Cerebellar nuclear complex (tissue), 1 donor: ENCODE measurements at regions not wholly inside any gene's neighbourhood (a gene's known extent, or its start where the extent isn't known, plus 50 kb on each side); places are given as distances from the start of the nearest gene placed in this dataset.
"Not testable (repeated sequence)": the region's sequence is repeated elsewhere in the genome, so short reads cannot be mapped to it uniquely, and the experiment has no call there.

Experiments
- DNase-seq, 2 experiments: peaks; one replicate each; lab custom pipeline; 2025; lab: John Stamatoyannopoulos, UW

- DNase-seq, result no peak
Observed at GRCh38 chr18:42544901-42545300, 570.6 kb downstream of the RIT2 start.

DNA sequence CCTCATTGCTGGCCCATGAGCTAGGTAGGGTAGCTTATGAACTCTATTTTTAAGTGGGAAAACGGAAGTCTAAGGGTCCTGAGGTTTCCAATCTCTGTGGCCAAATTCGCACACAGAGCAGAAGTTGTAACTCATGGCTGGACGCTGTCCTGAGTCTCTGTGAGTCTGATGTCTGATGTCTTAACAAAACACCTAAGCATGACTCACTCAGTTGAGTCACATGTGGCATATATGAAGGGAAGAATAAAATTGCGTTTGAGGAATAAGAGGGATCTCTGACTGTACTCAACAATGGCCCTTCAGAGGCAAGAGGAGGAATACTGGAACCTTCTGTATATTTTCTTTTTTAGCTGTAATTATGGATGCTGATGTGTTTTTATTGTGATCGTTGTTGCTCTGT is 569.7 kb downstream of the RIT2 start:
- no peak for DNase-seq

- DNase-seq, result no peak
Observed at GRCh38 chr18:42548493-42548892, 567.0 kb downstream of the RIT2 start.

- no peak for DNase-seq
Observed at GRCh38 chr18:42549596-42549995, 565.9 kb downstream of the RIT2 start.

- DNase-seq, result not testable (repeated sequence)
Observed at GRCh38 chr18:42552559-42552958, 562.9 kb downstream of the RIT2 start.

- no peak for DNase-seq
Observed at GRCh38 chr18:42559069-42559690, 556.3 kb downstream of the RIT2 start.

DNA sequence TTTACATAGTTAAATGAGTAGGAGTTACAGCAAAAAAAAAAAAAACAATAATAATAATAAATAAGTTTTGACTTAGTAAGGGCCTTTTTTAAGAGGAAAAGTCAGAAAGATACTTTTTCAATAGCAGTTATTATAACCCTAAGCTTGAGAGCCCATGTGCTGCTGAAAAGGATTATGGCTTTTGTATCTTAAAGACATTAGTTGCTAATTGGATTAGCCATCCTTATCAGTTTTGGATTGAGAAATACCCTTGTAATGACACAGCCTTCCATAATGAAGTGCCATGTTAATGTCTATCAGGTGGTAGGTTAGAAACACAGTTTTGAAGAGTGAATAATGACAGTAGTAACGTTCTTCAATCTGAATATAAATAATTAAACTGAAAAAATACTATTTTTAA is 554.0 kb downstream of the RIT2 start:
- DNase-seq, result no peak

GRCh38 chr18:42563995-42564394 is 551.5 kb downstream of the RIT2 start:
- DNase-seq, result no peak

DNA sequence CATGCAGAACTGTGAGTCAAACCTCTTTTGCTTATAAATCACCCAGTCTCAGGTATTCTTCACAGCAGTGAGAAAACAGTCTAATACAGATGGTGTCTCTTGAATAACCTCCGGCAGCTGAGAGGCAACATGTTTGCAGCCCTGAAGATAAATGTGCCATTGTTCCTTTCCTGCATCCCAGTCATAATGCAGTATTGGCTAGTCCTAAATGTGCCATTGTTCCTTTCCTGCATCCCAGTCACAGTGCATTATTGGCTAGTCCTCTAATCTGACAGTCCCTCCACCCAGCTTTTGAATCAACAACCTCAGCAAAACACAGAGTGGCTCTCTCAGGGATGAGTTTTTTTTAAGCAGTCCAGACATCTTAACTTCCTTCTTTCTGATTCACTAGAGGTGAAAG is 550.7 kb downstream of the RIT2 start:
- DNase-seq, result no peak

DNA sequence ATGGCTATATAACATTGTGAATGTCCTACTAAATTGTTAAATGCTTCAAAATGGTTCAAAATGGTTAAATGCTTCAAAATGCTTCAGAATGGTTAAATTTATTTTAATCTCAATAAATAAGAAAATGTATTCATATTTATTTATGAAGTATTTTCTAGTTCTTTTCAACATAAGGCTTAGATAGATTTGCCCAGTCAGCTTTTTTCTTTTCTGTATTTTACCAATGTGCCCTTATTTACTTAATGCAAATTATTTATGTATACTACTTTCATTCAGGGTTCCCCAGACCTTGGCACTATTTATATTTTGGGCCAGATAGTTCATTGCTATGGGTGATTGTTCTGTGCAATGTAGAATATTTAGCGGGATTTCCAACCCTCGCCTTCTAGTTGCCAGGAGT is 546.7 kb downstream of the RIT2 start:
- DNase-seq, result no peak

DNA sequence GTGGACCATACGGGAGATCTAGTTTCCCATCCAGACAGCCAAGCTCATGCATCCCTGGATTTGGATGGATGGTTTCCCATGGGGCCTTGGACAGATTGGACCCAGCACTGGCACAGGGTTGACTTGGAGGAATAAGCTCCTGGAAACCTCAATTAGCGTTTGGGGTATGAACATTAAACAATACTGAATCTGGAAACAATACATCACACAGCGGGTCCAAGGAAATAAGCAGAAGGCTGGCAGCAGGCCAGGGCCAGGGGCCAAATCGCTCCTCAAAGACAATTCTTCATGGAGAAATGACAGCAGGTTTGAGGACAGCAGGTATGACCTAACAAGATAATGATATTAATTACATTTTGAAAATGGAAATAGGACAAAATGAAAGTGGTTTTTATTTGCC is 540.6 kb downstream of the RIT2 start:
- peak; percentile 97 to 98 for DNase-seq

DNA sequence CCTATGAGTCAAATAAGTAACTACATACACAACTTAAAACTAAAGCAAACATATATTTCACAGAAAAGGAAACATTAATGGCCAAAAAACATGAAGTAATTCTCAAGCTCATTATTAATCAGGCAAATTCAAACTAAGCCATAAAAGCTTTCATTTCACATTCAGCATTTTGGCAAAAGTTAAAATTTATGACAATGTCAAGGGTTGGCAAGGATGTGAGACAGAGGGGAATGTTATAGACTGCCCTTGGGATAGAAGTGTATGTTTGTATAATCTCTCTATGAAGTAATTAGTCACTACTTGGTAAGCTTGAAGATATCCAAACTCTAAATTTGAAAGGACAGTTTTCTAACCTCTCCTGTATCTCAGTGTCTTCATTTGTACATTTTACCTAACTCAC is 539.4 kb downstream of the RIT2 start:
- no peak for DNase-seq

DNA sequence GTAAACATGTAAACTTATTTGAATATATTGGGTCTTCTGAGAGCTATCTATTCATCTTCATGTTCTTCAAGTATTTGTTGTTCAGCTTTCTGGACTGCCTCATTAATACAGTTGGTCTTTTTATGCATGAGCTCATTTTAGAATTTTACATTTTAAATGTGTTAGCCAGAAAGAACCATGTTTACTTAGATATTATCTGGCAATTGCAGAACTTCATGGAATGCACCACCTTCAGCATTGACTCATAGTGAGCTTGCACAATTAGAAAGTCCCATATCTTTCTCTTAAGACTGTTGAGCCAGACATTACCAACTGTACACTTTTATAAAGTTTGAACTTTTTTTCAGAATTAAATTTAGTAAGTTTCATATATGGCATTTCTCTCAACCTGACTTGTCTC is 536.7 kb downstream of the RIT2 start:
- DNase-seq, result no peak

GRCh38 chr18:42582266-42582665 is 533.2 kb downstream of the RIT2 start:
- DNase-seq, result no peak

DNA sequence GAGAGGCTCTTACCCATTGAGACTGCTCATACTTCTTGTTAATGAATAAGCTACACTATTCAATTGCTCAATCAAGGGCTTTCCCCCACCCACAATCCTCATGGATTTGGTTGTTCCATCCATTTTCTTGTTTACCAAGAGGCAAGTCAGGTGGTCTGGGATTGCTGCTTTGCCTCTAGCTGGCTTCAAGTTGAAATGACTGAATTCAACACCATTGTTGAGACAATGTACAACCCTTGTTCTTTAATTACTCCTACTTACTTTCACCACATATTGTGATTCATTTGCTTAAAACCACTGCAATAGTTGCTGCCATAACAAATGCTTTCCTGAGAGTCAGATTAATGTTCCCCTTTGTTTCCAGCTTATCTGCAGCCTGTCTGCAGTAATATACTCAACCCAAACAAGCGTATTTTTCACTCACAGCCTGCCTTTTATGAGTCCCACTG is 532.2 kb downstream of the RIT2 start:
- no peak for DNase-seq

DNA sequence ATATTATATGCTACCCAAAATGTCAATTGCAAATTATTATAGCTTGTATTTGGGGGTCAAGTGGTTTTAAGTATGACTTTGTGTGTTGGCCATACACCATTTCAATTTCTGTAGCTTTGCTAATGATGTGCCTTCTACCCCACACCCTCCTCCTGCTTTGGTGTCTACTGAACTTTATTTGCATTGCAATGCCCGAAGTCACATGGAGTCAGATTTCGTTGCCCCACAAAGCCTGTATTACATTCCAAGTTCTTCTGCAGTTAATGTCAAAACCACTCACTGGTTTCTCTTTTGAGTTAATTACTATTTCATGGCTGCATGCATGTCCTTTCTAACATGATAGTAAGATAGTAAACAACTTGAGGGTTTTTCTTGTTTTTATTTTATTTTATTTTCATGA is 528.9 kb downstream of the RIT2 start:
- DNase-seq, result no peak

DNA sequence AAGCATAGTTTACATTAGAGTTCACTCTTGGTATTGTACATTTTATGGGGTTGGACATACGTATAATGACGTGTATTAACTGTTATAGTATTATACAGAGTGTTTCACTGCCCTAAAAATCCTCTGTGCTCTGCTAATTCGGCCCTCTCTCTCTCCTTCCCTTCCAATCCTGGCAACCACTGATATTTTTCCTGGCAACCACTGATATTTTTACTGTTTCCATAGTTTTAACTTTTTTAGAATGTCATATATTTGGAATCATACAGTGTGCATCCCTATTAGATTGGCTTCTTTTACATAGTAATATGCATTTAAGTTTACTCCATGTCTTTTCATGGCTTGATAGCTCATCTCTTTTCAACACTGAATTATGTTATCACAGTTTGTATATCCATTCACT is 526.7 kb downstream of the RIT2 start:
- no peak for DNase-seq

- no peak for DNase-seq
Observed at GRCh38 chr18:42604820-42605219, 510.7 kb downstream of the RIT2 start.

GRCh38 chr18:42606886-42607495 is 508.5 kb downstream of the RIT2 start:
- no peak for DNase-seq

DNA sequence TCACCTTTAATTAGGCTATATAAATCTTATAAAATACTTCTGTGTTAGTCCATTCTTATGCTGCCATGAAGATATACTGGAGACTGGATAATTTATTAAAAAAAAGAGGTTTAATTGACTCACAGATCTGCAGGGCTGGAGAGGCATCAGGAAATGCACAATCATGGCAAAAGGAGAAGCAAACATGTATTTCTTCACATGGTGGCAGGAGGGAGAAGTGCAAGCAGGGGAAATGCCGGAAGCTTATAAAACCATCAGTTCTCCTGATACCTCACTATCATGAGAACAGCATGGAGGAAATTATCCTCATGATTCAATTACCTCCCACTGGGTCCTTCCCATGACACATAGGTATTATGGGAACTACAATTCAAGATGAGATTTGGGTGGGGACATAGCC is 504.4 kb downstream of the RIT2 start:
- DNase-seq, result no peak

- no peak for DNase-seq
Observed at GRCh38 chr18:42614619-42615293, 500.7 kb downstream of the RIT2 start.

DNA sequence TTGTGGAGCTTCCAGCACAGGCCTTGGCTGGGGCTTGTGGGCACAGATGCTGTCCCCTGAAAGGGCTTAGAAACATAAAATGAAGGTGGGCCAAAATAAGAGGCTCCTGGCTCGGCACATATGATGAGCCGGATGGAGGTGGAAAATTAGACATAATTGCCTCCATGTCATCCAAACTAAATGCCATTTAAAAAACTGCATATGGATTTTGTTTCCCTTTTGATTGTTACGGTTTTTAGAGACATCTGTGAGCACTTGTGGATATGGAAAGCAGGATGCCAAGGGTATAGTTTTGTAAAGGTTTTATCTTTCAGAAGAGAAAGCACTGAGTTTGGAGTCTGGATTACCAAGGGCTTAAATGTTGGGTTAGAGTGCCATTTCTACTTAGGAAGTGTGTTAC is 498.3 kb downstream of the RIT2 start:
- no peak for DNase-seq

DNA sequence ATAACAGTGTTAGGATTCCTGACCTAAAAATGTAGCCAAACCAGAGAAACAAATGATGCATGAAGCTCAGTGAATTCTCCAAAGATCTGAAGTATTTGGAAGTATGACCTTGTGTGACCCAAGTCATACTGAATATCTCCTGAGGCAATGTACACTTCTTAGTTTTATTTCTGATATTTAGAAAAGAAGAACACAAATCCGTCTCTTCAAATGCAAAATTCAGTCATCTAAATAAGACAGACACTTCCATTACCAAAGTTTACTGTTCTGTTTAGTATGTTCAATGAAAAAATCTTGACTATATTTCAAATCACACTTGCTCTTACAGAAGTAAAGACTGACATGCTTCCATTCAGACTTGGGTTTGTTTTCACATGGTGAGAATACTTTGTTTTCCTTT is 495.7 kb downstream of the RIT2 start:
- no peak for DNase-seq

- DNase-seq, result no peak
Observed at GRCh38 chr18:42620657-42621056, 494.8 kb downstream of the RIT2 start.
